ENCODE measurements at regions not wholly inside any gene's neighbourhood (a gene's known extent, or its start where the extent isn't known, plus 50 kb on each side); places are given as distances from the start of the nearest gene placed in this dataset.
"Not testable (repeated sequence)": the region's sequence is repeated elsewhere in the genome, so short reads cannot be mapped to it uniquely, and the experiment has no call there.

DNA sequence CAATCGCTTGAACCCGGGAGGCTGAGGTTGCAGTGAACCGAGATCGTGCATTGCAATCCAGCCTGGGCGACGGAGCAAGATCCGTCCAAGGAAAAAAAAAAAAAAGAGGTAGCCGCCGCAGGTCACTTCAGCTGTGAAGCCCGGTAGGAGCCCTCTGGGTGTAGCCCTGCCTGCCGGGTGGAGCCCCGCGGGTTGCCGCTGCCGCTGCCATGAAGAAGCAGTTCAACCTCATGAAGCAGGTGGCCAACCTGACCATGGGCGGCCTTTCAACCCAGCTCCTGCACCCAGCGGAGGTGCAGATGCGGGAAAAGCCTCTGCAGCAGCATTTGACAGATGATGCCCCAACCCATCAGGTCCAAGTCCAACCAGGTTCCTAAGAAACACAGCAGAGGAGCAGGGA lies 219.5 kb upstream of the SLC39A10 start:
- ATAC-seq, result no peak
- peaks cover 5 to 42% of the 10 kb centered on the region in 2 donors for H3K9me3 Mint-ChIP-seq
- no peak overlapping the region for H3K27ac Mint-ChIP-seq

DNA sequence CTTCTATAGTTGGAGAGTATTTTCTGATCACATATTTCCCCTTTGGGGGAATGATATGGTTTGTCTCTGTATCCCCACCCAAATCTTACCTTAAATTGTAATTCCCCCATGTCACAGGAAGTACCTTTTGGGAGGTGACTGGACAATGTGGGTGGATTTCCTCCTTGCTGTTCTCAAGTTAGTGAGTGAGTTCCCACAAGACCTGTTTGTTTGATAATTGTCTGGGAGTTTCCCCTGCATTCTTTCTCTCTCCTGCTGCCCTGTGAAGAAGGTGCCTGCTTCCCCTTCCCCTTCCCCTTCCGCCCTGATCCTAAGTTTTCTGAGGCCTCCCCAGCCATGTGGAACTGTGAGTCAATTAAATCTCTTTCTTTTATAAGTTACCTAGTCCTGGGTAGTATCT lies 222.7 kb upstream of the SLC39A10 start:
- H3K36me3 Mint-ChIP-seq, result peaks cover 5 to 7% of the 10 kb centered on the region in 2 donors
- no peak for DNase-seq (ENCODE audit: low spot score in 2 of 2)
- H3K27ac Mint-ChIP-seq, result no peak overlapping the region
- peaks cover 0 to 20% of the 10 kb centered on the region in 2 donors for H3K9me3 Mint-ChIP-seq
- ATAC-seq, result no peak

More for the DNA sequence above, 219.5 kb upstream of the SLC39A10 start:
- H3K36me3 Mint-ChIP-seq, result peaks cover 16 to 26% of the 10 kb centered on the region in 2 donors
- no peak for DNase-seq (ENCODE audit: low spot score in 2 of 2)

DNA sequence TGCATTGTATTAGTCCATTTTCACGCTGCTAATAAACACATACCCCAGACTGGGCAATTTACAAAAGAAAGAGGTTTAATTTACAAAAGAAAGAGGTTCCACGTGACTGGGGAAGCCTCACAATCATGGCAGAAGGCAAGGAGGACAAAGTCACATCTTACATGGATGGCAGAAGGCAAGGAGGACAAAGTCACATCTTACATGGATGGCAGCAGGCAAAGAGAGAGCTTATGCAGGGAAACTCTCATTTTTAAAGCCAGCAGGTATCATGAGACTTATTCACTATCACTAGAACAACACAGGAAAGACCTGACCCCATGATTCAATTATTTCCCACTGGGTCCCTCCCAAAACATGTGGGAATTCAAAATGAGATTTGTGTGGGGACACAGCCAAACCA lies 223.3 kb upstream of the SLC39A10 start:
- not testable (repeated sequence) for H3K36me3 Mint-ChIP-seq; DNase-seq (ENCODE audit: low spot score in 2 of 2); H3K27ac Mint-ChIP-seq; ATAC-seq
- H3K9me3 Mint-ChIP-seq, result peaks cover 0 to 15% of the 10 kb centered on the region in 2 donors

DNA sequence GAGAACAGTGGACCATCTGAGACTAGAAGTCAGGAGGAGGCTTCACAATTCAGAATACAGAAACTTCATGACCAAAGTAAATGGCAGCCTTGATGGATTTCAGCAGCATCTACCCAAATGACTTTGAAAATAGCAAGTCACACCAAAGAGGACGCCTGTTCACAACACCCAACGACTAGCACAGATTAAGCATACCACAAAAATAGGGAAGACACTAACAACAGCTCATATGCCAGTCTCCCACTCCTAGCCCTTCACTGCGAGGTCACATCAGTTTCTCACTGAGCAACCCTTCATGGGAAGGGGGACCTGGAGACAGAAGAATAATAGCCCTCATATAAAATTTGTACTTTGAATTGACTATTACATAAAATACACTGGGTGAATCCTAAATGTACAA lies 228.4 kb upstream of the SLC39A10 start:
- Mint-ChIP-seq H3K9me3 (peaks cover 0 to 7% of the 10 kb centered on the region in 2 donors), H3K36me3 (peaks cover 0 to 4% of the 10 kb centered on the region in 2 donors), H3K27ac (no peak overlapping the region)
- no peak for DNase-seq (ENCODE audit: low spot score in 2 of 2)
- no peak for ATAC-seq

DNA sequence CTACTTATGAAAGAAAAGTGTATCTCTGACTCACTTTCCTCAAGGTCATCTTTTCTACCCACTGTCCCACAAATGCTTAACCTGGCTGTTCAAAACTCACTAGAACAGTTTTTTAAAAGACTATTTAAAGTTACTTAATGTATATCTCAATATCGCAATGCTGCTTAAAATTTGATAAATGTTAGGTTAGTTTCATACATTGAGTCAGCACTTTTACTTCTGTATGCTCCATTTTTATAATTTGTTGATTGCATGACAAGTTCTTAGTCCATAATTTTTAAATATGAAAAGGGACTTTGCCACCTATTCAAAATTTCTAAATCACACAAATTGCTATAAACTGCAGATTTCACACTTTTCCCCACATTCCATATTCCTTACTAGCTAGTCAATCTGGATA lies 231.7 kb upstream of the SLC39A10 start:
- Mint-ChIP-seq H3K9me3 (peaks cover 0 to 4% of the 10 kb centered on the region in 2 donors), H3K27ac (no peak overlapping the region), H3K36me3 (no peaks in the 10 kb centered on the region)
- DNase-seq (ENCODE audit: low spot score in 2 of 2) (no peak), ATAC-seq (no peak)

DNA sequence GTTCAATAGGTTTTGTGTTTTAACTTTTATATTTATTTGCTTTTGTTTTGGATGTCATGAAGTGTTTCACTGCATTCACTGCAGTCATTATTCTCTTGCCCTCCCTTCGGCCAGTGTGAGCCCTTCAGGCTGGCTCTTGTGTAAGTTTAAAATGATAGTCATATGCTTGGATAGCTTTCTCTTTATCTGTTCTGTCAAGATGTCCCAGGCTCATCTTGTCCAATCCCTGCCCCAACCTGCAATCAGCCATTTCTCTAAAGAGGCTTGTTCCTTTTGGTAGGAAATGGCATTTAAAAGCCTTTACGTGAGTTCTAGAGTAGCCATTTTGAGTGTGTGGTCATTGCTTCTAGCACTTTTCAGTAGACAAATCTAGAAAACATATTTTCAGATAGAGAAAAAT lies 238.0 kb upstream of the SLC39A10 start:
- Mint-ChIP-seq H3K27ac (no peak overlapping the region), H3K9me3 (no peaks in the 10 kb centered on the region), H3K36me3 (no peaks in the 10 kb centered on the region)
- ATAC-seq (no peak), DNase-seq (ENCODE audit: low spot score in 2 of 2) (no peak)

DNA sequence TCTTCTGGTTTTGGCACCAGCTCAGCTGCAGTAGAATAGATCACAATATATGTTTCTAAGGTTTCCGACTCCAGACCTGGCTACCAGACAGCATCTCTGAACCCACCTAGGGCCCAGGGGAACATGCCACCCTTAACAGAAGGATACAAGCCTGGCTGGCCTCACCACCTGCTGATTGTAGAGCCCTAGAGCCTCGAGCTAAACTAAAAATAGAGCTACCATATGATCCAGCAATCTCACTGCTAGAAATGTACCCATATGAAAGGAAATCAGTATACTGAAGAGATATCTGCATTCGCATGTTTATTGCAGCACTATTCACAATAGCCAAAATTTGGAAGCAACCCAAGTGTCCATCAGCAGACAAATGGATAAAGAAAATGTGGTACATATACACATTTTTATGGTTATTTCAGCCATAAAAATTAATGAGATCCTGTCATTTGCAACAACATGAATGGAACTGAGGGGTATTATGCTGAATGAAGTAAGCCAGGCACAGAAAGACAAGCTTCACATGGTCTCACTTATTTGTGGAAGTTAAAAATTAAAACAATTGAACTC lies 242.4 kb upstream of the SLC39A10 start:
- DNase-seq (ENCODE audit: low spot score in 2 of 2) (no peak), ATAC-seq (no peak)
- peak overlapping the region in 1 of 2 donors; percentile 37 for H3K27ac Mint-ChIP-seq
- peaks cover 0 to 7% of the 10 kb centered on the region in 2 donors for H3K9me3 Mint-ChIP-seq
- H3K36me3 Mint-ChIP-seq, result peaks cover 0 to 8% of the 10 kb centered on the region in 2 donors

DNA sequence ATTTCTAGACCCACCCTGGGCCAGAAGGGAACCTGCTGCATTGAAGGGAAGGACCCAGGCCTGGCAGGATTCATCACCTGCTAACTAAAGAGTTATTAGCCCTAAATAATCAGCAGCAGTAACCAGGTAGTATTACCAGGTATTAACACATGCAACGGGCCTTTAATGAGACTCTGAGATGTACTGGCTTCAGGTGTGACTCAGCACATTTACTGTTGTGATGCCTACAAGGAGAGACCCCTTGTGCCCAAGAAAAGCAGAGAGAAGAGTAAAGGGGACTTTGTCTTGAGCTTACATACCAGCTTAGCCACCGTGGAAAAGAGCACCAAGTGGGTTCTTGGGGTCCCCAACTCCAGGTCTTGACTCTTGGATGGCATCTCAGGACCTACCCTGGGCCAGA lies 243.1 kb upstream of the SLC39A10 start:
- no peak for DNase-seq (ENCODE audit: low spot score in 2 of 2)

DNA sequence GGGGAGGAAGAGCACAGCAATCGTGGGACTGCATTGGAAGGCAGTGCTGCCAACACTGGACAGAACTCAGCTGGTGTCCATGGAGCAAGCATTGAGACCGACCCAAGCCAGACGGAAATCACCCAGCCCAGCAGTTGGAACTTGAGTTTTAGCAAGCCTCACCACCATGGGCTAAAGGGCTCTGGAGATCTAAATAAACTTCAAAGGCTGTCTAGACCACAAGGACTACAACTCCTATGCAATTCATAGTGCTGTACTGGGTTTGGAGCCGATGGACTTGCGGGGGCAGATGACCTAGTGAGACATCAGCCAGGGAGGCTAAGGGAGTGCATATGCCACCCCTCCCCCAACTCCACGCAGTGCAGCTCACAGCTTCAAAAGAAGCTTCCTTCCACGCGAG lies 243.6 kb upstream of the SLC39A10 start:
- no peak for DNase-seq (ENCODE audit: low spot score in 2 of 2)
- H3K36me3 Mint-ChIP-seq, result peaks cover 0 to 8% of the 10 kb centered on the region in 2 donors
- peak overlapping the region; percentile 50 to 70 for H3K27ac Mint-ChIP-seq
- no peak for ATAC-seq
- peaks cover 0 to 7% of the 10 kb centered on the region in 2 donors for H3K9me3 Mint-ChIP-seq

More for the DNA sequence above, 243.1 kb upstream of the SLC39A10 start:
- Mint-ChIP-seq H3K27ac (peak overlapping the region in 1 of 2 donors; percentile 70), H3K9me3 (peaks cover 0 to 7% of the 10 kb centered on the region in 2 donors), H3K36me3 (peaks cover 0 to 8% of the 10 kb centered on the region in 2 donors)
- ATAC-seq, result no peak

DNA sequence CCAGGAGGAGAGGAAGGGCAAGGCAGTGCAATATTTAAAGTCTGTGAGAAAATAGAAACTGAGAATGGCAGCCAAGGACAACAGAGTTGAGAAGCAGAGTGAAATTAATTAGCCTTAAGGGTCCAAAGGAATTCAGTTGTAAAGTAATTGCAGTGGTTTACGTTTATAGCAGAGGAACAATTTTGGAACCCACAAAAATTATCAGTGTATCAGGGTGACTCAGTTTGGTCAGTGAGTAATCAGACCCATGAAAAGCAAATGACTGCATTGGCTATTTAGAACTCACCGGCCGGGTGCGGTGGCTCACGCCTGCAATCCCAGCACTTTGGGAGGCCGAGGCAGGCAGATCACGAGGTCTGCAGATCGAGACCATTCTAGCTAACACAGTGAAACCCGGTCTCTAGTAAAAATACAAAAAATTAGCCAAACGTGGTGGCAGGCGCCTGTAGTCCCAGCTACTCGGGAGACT lies 245.8 kb upstream of the SLC39A10 start:
- DNase-seq (ENCODE audit: low spot score in 2 of 2) (no peak), ATAC-seq (no peak)
- H3K27ac Mint-ChIP-seq, result no peak overlapping the region
- H3K9me3 Mint-ChIP-seq, result peaks cover 0 to 7% of the 10 kb centered on the region in 2 donors
- peaks cover 0 to 8% of the 10 kb centered on the region in 2 donors for H3K36me3 Mint-ChIP-seq

DNA sequence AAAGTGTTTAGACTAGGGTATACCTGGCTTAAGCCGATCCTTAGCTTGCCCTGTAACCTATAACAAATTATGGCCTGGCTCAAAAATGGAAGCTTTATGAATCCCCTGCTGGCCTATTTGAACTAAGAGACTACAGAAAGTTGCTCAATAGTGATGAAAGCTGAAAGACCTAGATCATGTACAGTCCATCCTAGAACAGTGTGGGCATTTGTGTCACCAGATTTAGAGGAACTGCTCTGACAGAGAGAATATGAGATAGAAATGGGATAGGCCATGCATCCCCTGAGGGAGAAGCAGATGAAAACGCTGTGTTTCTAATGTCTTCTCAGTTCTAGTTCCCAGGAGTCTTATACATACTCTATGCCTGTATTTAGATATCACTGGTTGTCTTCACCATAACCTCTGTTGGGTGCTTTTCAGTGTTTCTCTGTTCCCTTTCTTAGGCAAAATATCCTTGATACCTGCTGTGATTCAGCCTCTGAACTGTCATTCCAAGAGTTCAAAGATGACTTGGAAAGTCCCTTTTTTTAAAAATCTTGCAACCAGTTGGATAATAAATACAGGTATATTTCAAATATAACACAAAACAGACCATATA lies 246.9 kb upstream of the SLC39A10 start:
- DNase-seq (ENCODE audit: low spot score in 2 of 2) (no peak), ATAC-seq (peak; percentile 40 to 68)
- Mint-ChIP-seq H3K36me3 (peaks cover 0 to 8% of the 10 kb centered on the region in 2 donors), H3K27ac (no peak overlapping the region), H3K9me3 (peaks cover 0 to 7% of the 10 kb centered on the region in 2 donors)

DNA sequence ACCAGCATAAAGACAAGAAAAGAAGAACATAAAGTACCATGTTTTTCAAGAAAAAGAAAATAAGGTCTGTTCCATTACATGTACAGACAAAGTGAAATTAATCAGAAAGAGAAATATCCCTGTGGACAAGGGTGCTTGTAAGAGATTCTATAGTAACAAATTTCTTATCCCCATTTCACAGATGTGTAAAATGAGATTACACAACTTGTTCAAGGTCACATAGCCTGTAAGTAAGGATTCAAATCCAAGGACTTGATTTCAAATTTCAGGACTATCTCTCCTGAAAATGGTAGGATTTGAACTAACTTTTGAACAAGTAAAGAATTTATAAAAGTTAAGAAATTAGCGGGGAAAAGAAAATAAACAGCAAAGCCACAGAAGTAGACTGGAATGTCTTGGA lies 248.2 kb upstream of the SLC39A10 start:
- Mint-ChIP-seq H3K27ac (no peak overlapping the region), H3K9me3 (peaks cover 0 to 7% of the 10 kb centered on the region in 2 donors), H3K36me3 (peaks cover 0 to 8% of the 10 kb centered on the region in 2 donors)
- ATAC-seq, result no peak
- no peak for DNase-seq (ENCODE audit: low spot score in 2 of 2)

DNA sequence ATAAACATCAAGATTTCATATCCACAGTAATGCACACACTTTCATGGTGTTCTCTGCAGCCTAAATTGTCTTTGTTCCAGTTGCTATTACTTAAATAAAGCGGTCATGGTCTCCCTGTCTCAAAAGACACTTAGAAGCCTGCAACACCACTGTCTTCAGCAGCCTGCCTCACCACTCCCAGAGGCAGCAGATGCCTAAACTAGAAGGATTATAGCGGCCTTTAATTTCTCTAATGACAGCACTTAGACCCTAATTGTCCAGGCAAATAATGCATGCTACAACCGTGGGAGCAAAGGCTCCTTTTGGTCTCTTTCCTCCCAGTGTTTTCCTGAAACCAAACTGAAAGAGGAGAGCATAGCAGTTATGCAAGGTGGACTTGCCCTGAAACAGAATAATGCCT lies 248.8 kb upstream of the SLC39A10 start:
- peaks cover 0 to 8% of the 10 kb centered on the region in 2 donors for H3K36me3 Mint-ChIP-seq
- ATAC-seq (no peak), DNase-seq (ENCODE audit: low spot score in 2 of 2) (no peak)
- peaks cover 0 to 7% of the 10 kb centered on the region in 2 donors for H3K9me3 Mint-ChIP-seq
- no peak overlapping the region for H3K27ac Mint-ChIP-seq

DNA sequence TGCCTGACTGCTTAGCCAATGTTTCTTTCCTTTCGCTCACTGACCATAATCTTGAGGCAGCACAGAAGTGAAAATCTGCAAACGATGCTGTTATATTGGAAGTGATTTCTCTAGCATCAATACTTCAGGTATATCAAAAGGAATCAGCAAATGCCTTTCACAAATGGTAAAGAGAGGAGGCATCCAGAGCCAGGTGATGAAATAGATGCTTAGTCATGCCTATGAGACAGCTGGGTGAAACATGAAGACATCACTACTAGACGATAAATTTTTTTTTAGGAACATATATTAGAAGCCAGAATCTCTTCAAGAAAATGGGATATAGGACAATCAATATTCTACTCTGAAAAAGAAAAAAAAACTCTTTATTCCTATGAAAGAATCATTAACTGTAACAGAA lies 249.2 kb upstream of the SLC39A10 start:
- peaks cover 0 to 7% of the 10 kb centered on the region in 2 donors for H3K9me3 Mint-ChIP-seq
- DNase-seq (ENCODE audit: low spot score in 2 of 2) (no peak), ATAC-seq (no peak)
- H3K36me3 Mint-ChIP-seq, result peaks cover 0 to 8% of the 10 kb centered on the region in 2 donors
- H3K27ac Mint-ChIP-seq, result no peak overlapping the region

DNA sequence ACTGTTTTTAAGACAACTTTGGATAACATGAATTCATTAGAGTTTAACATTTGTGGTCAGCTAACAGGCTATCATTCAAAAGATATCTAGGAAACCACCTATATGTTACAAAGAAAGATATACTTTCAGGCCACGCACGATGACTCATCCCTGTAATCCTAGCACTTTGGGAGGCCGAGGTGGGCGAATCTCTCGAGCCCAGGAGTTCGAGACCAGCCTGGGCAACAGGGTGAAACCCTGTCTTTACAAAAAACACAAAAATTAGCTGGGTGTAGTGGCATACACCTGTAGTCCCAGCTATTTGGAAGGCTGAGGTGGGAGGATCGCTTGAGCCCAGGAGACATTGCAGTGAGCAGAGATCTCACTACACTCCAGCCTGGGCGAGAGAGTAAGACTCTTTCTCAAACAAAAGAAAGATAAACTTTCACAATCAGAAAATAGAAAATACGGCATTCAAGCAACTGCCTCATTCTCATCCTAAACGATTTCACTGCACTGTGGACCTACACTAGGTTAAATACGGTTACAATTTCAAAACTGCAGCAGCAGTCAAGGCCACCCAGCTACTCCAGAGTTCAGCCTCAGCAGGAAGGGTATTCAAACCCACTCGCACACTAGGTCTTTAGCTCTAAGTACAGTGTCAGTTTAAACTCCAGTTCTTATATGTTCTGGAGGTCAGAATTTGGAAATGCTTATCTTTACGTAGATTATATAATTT lies 250.0 kb upstream of the SLC39A10 start:
- DNase-seq (ENCODE audit: low spot score in 2 of 2) (no peak), ATAC-seq (no peak)
- H3K36me3 Mint-ChIP-seq, result peaks cover 0 to 8% of the 10 kb centered on the region in 2 donors
- H3K9me3 Mint-ChIP-seq, result peaks cover 0 to 7% of the 10 kb centered on the region in 2 donors
- H3K27ac Mint-ChIP-seq, result no peak overlapping the region

DNA sequence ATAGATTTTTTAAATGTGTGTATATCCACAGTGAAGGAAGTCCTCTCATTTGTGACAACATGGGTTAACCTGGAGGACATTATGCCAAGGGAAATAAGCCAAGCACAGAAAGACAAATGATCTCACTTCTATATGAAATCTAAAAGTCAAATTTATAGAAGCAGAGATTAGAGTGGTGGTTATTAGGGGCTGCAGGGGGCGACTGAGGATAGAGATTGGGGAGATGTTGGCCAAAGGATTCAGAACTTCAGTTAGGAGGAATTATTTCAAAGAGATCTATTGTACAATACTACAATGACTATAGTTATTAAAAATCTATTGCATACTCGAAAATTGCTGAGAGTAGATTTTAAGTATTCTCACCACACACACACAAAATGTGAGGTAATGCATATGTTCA lies 252.4 kb upstream of the SLC39A10 start:
- ATAC-seq (no peak), DNase-seq (ENCODE audit: low spot score in 2 of 2) (no peak)
- no peak overlapping the region for H3K27ac Mint-ChIP-seq
- H3K9me3 Mint-ChIP-seq, result no peaks in the 10 kb centered on the region
- H3K36me3 Mint-ChIP-seq, result no peaks in the 10 kb centered on the region

DNA sequence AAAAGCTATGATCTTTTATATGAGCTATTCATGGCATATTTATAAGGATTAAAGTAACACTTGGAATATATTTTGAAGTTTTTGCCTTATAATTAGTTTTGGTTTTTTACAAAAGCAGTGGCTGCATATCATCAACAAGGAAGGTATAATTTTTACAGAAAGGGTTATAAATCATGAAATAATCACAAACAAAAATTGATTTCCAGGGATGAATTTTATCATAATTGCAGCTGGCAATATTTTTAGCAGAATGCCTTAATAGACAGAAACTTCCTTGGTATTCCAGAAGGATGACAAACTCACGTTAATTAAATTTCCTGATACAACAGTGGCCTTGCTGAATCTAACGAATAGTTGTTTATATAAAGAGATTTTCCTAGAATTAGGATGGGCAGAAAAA lies 260.5 kb upstream of the SLC39A10 start:
- H3K36me3 Mint-ChIP-seq, result no peaks in the 10 kb centered on the region
- no peak overlapping the region for H3K27ac Mint-ChIP-seq
- no peaks in the 10 kb centered on the region for H3K9me3 Mint-ChIP-seq
- ATAC-seq (no peak), DNase-seq (ENCODE audit: low spot score in 2 of 2) (no peak)
